ENCODE measurements at regions not wholly inside any gene's neighbourhood (a gene's known extent, or its start where the extent isn't known, plus 50 kb on each side); places are given as distances from the start of the nearest gene placed in this dataset.

- Histone ChIP-seq H3K27ac (no peak overlapping the region), H3K4me3 (no peak overlapping the region), H3K4me1 (no peaks in the 10 kb centered on the region), H3K4me2 (no peak overlapping the region), H3K9me3 (no peaks in the 10 kb centered on the region)
- DNase-seq (ENCODE audit: low read depth in 1 of 2, low spot score in 1 of 2) (no peak), ATAC-seq (no peak), FAIRE-seq (no peak)
- TF ChIP-seq RARB (CRISPR knock-in tag; IDR thresholded peaks at IDR 0.05) (no peak), MAFK (IDR thresholded peaks at IDR 0.05; ENCODE audit: partially characterized antibody) (peak; percentile 81)
- POLR2A ChIA-PET: no interaction called here
- CTCF ChIA-PET: no interaction called here
Measured at GRCh38 chr1:188557053-188557452, 1728.3 kb downstream of the PLA2G4A start.

GRCh38 chr1:188582911-188583532 is 1754.3 kb downstream of the PLA2G4A start:
- Histone ChIP-seq H3K27ac (no peak overlapping the region), H3K9me3 (no peaks in the 10 kb centered on the region), H3K4me2 (no peak overlapping the region), H3K4me1 (no peaks in the 10 kb centered on the region), H3K4me3 (no peak overlapping the region)
- DNase-seq (ENCODE audit: low read depth in 1 of 2, low spot score in 1 of 2) (no peak), ATAC-seq (no peak), FAIRE-seq (no peak)
- no peak for TF ChIP-seq TP53 (CRISPR knock-in tag; IDR thresholded peaks at IDR 0.05)
- TF ChIP-seq PHF8 (IDR thresholded peaks at IDR 0.05; ENCODE audit: borderline replicate concordance, low read depth): no peak
- TF ChIP-seq RNF2 (IDR thresholded peaks at IDR 0.05; ENCODE audit: borderline replicate concordance, low read depth): no peak
- TF ChIP-seq ZNF302 (CRISPR knock-in tag; IDR thresholded peaks at IDR 0.05): no peak
- TF ChIP-seq KDM1A (IDR thresholded peaks at IDR 0.05; ENCODE audit: low read depth): no peak
- no peak for TF ChIP-seq ESRRA (IDR thresholded peaks at IDR 0.05; ENCODE audit: borderline replicate concordance, low read length)
- POLR2A ChIA-PET: no interaction called here
- 57% methylated on average over 2 of the region's 2 CpGs for WGBS (ENCODE audit: missing lambda C conversion rate)
- CTCF ChIA-PET: no interaction called here

GRCh38 chr1:188584119-188584518 is 1755.4 kb downstream of the PLA2G4A start:
- no peak overlapping the region for H3K4me3 ChIP-seq
- DNase-seq (ENCODE audit: low read depth in 1 of 2, low spot score in 1 of 2): no peak
- no peak overlapping the region for H3K4me2 ChIP-seq
- no peak for ATAC-seq
- ChIA-PET CTCF (interaction anchor here (1.1 kb wide), 1 partner anchor 15 kb away, joined by 3 read pairs; no protein-coding TSS in a partner anchor), POLR2A (no interaction called here)
- H3K4me1 ChIP-seq: no peaks in the 10 kb centered on the region
- no peak for TF ChIP-seq BHLHE40 (IDR thresholded peaks at IDR 0.05; ENCODE audit: low read depth, low read length)
- TF ChIP-seq SMC3 (IDR thresholded peaks at IDR 0.05): no peak
- no peak for TF ChIP-seq CBX8 (IDR thresholded peaks at IDR 0.05)
- TF ChIP-seq RCOR1 (IDR thresholded peaks at IDR 0.05; ENCODE audit: low read depth, low read length): no peak
- TF ChIP-seq ZFP36 (IDR thresholded peaks at IDR 0.05; ENCODE audit: borderline replicate concordance, partially characterized antibody): no peak
- no peak for TF ChIP-seq NR3C1 (IDR thresholded peaks at IDR 0.05)
- no peak for TF ChIP-seq FOSL2 (IDR thresholded peaks at IDR 0.05)
- TF ChIP-seq FOSL2 (CRISPR knock-in tag; IDR thresholded peaks at IDR 0.05): no peak
- TF ChIP-seq MYC (IDR thresholded peaks at IDR 0.05; ENCODE audit: borderline replicate concordance, low read length): no peak
- no peak for TF ChIP-seq JUN (IDR thresholded peaks at IDR 0.05)
- TF ChIP-seq ESRRA (IDR thresholded peaks at IDR 0.05; ENCODE audit: borderline replicate concordance, low read length): no peak
- TF ChIP-seq HOXA7 (CRISPR knock-in tag; IDR thresholded peaks at IDR 0.05): no peak
- TF ChIP-seq E2F6 (IDR thresholded peaks at IDR 0.05; ENCODE audit: borderline replicate concordance, low read depth): no peak
- TF ChIP-seq JUNB (IDR thresholded peaks at IDR 0.05): no peak
- TF ChIP-seq EHMT2 (IDR thresholded peaks at IDR 0.05; ENCODE audit: low read depth): no peak
- TF ChIP-seq ZSCAN20 (CRISPR knock-in tag; IDR thresholded peaks at IDR 0.05): no peak
- no peak for TF ChIP-seq RFX5 (IDR thresholded peaks at IDR 0.05)
- no peak for TF ChIP-seq MAFK (IDR thresholded peaks at IDR 0.05; ENCODE audit: partially characterized antibody)
- H3K27ac ChIP-seq: no peak overlapping the region
- 75% methylated on average over 2 of the region's 2 CpGs for WGBS (ENCODE audit: missing lambda C conversion rate)
- no peak for FAIRE-seq
- no peaks in the 10 kb centered on the region for H3K9me3 ChIP-seq

GRCh38 chr1:188590641-188591040 is 1761.9 kb downstream of the PLA2G4A start:
- ChIA-PET POLR2A (no interaction called here), CTCF (no interaction called here)
- Histone ChIP-seq H3K9me3 (no peaks in the 10 kb centered on the region), H3K4me1 (no peaks in the 10 kb centered on the region), H3K4me3 (no peak overlapping the region), H3K27ac (no peak overlapping the region), H3K4me2 (no peak overlapping the region)
- ATAC-seq (no peak), FAIRE-seq (no peak), DNase-seq (ENCODE audit: low read depth in 1 of 2, low spot score in 1 of 2) (no peak)
- 93% methylated on average over 1 of the region's 1 CpG for WGBS (ENCODE audit: missing lambda C conversion rate)
- no peak for TF ChIP-seq JUN (IDR thresholded peaks at IDR 0.05)
- TF ChIP-seq ELK1 (IDR thresholded peaks at IDR 0.05; ENCODE audit: low read depth, low read length): no peak
- TF ChIP-seq ATOH8 (CRISPR knock-in tag; IDR thresholded peaks at IDR 0.05; ENCODE audit: low read depth): no peak
- no peak for TF ChIP-seq NFE2L2 (conservative IDR thresholded peaks at IDR 0.05; ENCODE audit: low read length)
- TF ChIP-seq ZC3H11A (IDR thresholded peaks at IDR 0.05): no peak
- TF ChIP-seq SMC3 (IDR thresholded peaks at IDR 0.05): no peak
- no peak for TF ChIP-seq HEYL (CRISPR knock-in tag; IDR thresholded peaks at IDR 0.05)
- no peak for TF ChIP-seq POLR2AphosphoS2 (conservative IDR thresholded peaks at IDR 0.05; ENCODE audit: low read length)
- TF ChIP-seq BCL3 (IDR thresholded peaks at IDR 0.05): no peak
- no peak for TF ChIP-seq ZNF302 (CRISPR knock-in tag; IDR thresholded peaks at IDR 0.05)
- TF ChIP-seq FOSL2 (IDR thresholded peaks at IDR 0.05): no peak
- TF ChIP-seq FOSL2 (CRISPR knock-in tag; IDR thresholded peaks at IDR 0.05): no peak

Data from A549 (cell line).